Mammary epithelial cell (primary cell): ENCODE measurements at regions not wholly inside any gene's neighbourhood (a gene's known extent, or its start where the extent isn't known, plus 50 kb on each side); places are given as distances from the start of the nearest gene placed in this dataset.

Experiments used
- CTCF ChIP-seq, 2 donors: IDR thresholded peaks in 1 of 2; conservative IDR thresholded peaks in 1 of 2; 2 replicates each; pipeline ENCODE4 v1.5.1; 2011 to 2012; ENCODE audit warnings: inconsistent platforms in 2 of 2, low read length in 2 of 2, mild to moderate bottlenecking in 2 of 2, control low read depth in 1 of 2, low read depth in 1 of 2; ENCODE audit not compliant: insufficient read depth in 1 of 2; ENCODE audit errors: extremely low read depth in 1 of 2
- EZH2 ChIP-seq: IDR thresholded peaks from 2 replicates; pipeline ENCODE4 v1.6.1; 2012; ENCODE audit warnings: low read length, inconsistent platforms, borderline replicate concordance

GRCh38 chr6:169831450-169832246, 80.2 kb downstream of the ERMARD start:
- TF ChIP-seq EZH2 (no peak), CTCF (conservative IDR thresholded peaks at IDR 0.05 in 1 of 2, IDR thresholded peaks at IDR 0.05 in 1 of 2; ENCODE audit: extremely low read depth in 1 of 2, insufficient read depth in 1 of 2, low read depth in 1 of 2, low read length in 2 of 2) (peak; percentile 89 to 90)
